PC-3 (cell line): ENCODE measurements at regions not wholly inside any gene's neighbourhood (a gene's known extent, or its start where the extent isn't known, plus 50 kb on each side); places are given as distances from the start of the nearest gene placed in this dataset.
"Not testable (repeated sequence)": the region's sequence is repeated elsewhere in the genome, so short reads cannot be mapped to it uniquely, and the experiment has no call there.

Source experiments
- CTCF ChIP-seq: fragments of 300-600 bp; sonication (generic); conservative IDR thresholded peaks from 2 replicates; pipeline ENCODE4 v1.5.1; 2017; ENCODE audit warnings: antibody characterized with exemption, low read depth, mild to moderate bottlenecking, low read length
- EZH2 ChIP-seq: fragments of 300-600 bp; sonication (generic); IDR thresholded peaks from one replicate; pipeline ENCODE4 v1.6.1; 2017; ENCODE audit warnings: antibody characterized with exemption, mild to moderate bottlenecking, low read length; ENCODE audit not compliant: unreplicated experiment
- EZH2phosphoT487 ChIP-seq: fragments of 300-600 bp; sonication (generic); IDR thresholded peaks from 2 replicates; pipeline ENCODE4 v1.6.1; 2018; ENCODE audit warnings: mild to moderate bottlenecking, antibody characterized with exemption, low read length, borderline replicate concordance

DNA sequence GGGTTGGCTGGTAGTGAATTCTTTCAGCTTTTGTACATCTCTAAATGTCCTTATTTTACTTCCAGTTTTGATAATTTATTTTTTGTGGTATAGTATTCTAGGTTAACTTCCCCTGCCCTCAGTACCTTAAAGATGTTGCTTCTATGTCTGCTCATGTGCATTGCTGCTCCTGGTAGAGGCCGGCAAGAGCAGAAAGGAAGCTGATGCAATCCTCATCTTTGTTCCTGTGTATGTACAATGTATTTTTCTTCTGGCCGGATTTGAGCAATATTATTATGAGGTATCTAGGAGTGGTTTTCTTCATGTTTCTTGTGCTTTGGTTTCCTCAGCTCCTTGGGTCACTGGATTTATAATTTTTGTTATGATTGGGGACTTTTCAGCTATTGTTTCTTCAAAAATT lies 308.7 kb downstream of the FAM72C start:
- not testable (repeated sequence) for TF ChIP-seq CTCF, EZH2, EZH2phosphoT487
